K562 (cell line): ENCODE measurements at regions not wholly inside any gene's neighbourhood (a gene's known extent, or its start where the extent isn't known, plus 50 kb on each side); places are given as distances from the start of the nearest gene placed in this dataset.

Source experiments
- HDGF ChIP-seq: fragments of 450-650 bp; IDR thresholded peaks from 2 replicates; pipeline ENCODE4 v1.6.1; 2016
- SMC3 ChIP-seq: conservative IDR thresholded peaks from 2 replicates; pipeline ENCODE4 v1.6.1; 2011; ENCODE audit warnings: low read depth, low read length, improper control_type of control experiment; ENCODE audit not compliant: insufficient read depth
- XRCC5 ChIP-seq: fragments of 200-400 bp; formaldehyde crosslinking; IDR thresholded peaks from 2 replicates; pipeline ENCODE4 v1.6.1; 2017; ENCODE audit warnings: low read depth, mild to moderate bottlenecking, low read length
- ZNF707 ChIP-seq: fragments of 250-450 bp; sonication (Bioruptor Pico); conservative IDR thresholded peaks from 2 replicates; pipeline ENCODE4 v1.8.0; 2022; ENCODE audit warnings: inconsistent platforms, mild to moderate bottlenecking, moderate library complexity

DNA sequence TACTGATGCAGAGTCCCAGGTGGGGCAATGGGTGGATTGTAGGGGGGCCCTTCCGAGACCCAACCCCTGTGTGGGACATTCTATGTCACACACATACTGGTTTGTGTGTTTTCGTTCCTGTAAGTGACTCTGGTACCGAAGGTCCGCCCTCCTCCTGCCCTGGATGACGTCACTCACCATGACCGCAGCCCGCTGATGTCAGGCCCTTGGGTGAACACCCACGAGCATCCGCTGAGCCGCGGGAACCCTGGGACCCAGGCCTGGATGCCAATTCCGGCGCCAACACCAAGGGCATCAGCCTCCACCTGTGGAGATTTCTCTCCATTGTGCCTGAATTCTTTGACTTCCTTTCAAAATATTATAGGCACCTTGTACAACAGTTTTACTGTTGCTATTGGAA is 184.3 kb downstream of the MTRR start:
- TF ChIP-seq ZNF707 (CRISPR knock-in tag) (no peak), HDGF (no peak), XRCC5 (no peak), SMC3 (no peak)
